ENCODE measurements at regions not wholly inside any gene's neighbourhood (a gene's known extent, or its start where the extent isn't known, plus 50 kb on each side); places are given as distances from the start of the nearest gene placed in this dataset.

DNA sequence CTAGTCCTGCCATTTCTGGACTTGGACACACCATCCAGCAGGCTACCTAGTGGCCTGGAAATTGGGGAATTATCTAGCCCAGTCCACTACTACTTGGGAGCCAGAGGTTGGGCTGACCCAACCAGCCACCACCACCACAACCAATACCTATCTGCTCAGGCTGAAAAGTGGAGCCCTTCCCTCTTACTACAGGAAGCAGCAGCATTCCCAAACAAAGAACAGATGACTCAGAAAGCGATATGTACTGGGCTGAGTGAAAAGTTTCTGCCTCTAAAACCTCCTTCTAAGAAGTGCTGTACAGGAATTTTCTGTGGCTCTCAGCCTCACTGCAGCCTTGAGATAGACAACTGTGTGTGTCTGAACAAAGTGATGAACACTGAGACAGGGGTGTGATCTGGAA, 279.4 kb downstream of the CDH10 start:
- TF ChIP-seq, protein P1, sequence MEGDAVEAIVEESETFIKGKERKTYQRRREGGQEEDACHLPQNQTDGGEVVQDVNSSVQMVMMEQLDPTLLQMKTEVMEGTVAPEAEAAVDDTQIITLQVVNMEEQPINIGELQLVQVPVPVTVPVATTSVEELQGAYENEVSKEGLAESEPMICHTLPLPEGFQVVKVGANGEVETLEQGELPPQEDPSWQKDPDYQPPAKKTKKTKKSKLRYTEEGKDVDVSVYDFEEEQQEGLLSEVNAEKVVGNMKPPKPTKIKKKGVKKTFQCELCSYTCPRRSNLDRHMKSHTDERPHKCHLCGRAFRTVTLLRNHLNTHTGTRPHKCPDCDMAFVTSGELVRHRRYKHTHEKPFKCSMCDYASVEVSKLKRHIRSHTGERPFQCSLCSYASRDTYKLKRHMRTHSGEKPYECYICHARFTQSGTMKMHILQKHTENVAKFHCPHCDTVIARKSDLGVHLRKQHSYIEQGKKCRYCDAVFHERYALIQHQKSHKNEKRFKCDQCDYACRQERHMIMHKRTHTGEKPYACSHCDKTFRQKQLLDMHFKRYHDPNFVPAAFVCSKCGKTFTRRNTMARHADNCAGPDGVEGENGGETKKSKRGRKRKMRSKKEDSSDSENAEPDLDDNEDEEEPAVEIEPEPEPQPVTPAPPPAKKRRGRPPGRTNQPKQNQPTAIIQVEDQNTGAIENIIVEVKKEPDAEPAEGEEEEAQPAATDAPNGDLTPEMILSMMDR (IDR thresholded peaks at IDR 0.05; ENCODE audit: low read length): no peak
- TF ChIP-seq EZH2phosphoT487 (IDR thresholded peaks at IDR 0.05; ENCODE audit: low read length): no peak

Data from MM.1S (cell line).